B cell (primary cell): ENCODE measurements at regions not wholly inside any gene's neighbourhood (a gene's known extent, or its start where the extent isn't known, plus 50 kb on each side); places are given as distances from the start of the nearest gene placed in this dataset.

ENCODE experiments used
- ATAC-seq: fragments of 200-7000 bp; cut with Tn5 transposase; one replicate; pipeline ENCODE4 v1.10.0; 2021; ENCODE audit warnings: low read depth, mild to moderate bottlenecking, moderate number of reproducible peaks, moderate library complexity
- CTCF ChIA-PET: fragments of 350-600 bp; sonication (Branson Sonifier 250); formaldehyde crosslinking; loops from one replicate; lab custom pipeline; 2021; ENCODE audit warnings: antibody characterized with exemption, inconsistent platforms; lab: Charles Lee
- POLR2A ChIA-PET: fragments of 350-600 bp; sonication (Branson Sonifier 250); formaldehyde crosslinking; loops from one replicate; lab custom pipeline; 2021; ENCODE audit warnings: antibody characterized with exemption; lab: Charles Lee
- DNase-seq: peaks from one replicate; pipeline ENCODE4 v3.0.0; 2013
- H2AFZ ChIP-seq: 2 replicates; pipeline ENCODE4 v1.6.1; 2012; ENCODE audit warnings: mild to moderate bottlenecking, low read depth, low read length; ENCODE audit not compliant: insufficient read depth, poor library complexity, severe bottlenecking
- H3K27ac ChIP-seq, 2 donors: 1 replicate in 1 of 2; 2 replicates in 1 of 2; pipeline ENCODE4 v1.5.1; 2012 to 2013; ENCODE audit warnings: low read length in 2 of 2, mild to moderate bottlenecking in 2 of 2, moderate library complexity in 1 of 2
- H3K27me3 ChIP-seq, 4 experiments: fragments of 200-600 bp in 1 of 4; sonication (generic) in 1 of 4; replicated peaks in 1 of 4; 1 replicate in 2 of 4; 2 replicates in 2 of 4; pipeline versions ENCODE4 v1.6.1 to v1.7.0; 2013 to 2016; ENCODE audit warnings: low read length in 3 of 4, mild to moderate bottlenecking in 2 of 4, mixed read lengths in 1 of 4, moderate library complexity in 1 of 4; ENCODE audit not compliant: insufficient read depth in 4 of 4, control insufficient read depth in 3 of 4; ENCODE audit errors: control extremely low read depth in 1 of 4
- H3K36me3 ChIP-seq, 2 experiments: replicated peaks in 1 of 2; 1 replicate in 1 of 2; 2 replicates in 1 of 2; pipeline versions ENCODE4 v1.6.1 to v1.7.1; 2013; ENCODE audit warnings: low read length in 1 of 2; ENCODE audit not compliant: insufficient read depth in 2 of 2, control insufficient read depth in 1 of 2; ENCODE audit errors: control extremely low read depth in 1 of 2, extremely low read depth in 1 of 2
- H3K4me1 ChIP-seq, 2 donors: fragments of 200-600 bp in 1 of 2; sonication (generic) in 1 of 2; 1 replicate in 1 of 2; 2 replicates in 1 of 2; pipeline versions ENCODE4 v1.5.1 to v1.6.1; 2013 to 2017; ENCODE audit warnings: low read length in 2 of 2; ENCODE audit not compliant: control insufficient read depth in 2 of 2, insufficient read depth in 2 of 2
- H3K4me2 ChIP-seq: replicated peaks from 2 replicates; pipeline ENCODE3; 2012; ENCODE audit warnings: mild to moderate bottlenecking, low read depth, low read length; ENCODE audit not compliant: poor library complexity, severe bottlenecking
- H3K4me3 ChIP-seq, 5 experiments: fragments of 200-600 bp in 1 of 5; sonication (generic) in 1 of 5; 1 replicate in 3 of 5; 2 replicates in 2 of 5; pipeline versions ENCODE4 v1.5.1 to v1.7.0; 2011 to 2016; ENCODE audit warnings: low read length in 4 of 5, mild to moderate bottlenecking in 4 of 5, low read depth in 2 of 5, control low read depth in 1 of 5, moderate library complexity in 1 of 5; ENCODE audit not compliant: insufficient read depth in 1 of 5; ENCODE audit errors: control extremely low read depth in 1 of 5, extremely low read depth in 1 of 5
- H3K79me2 ChIP-seq: fragments of 200-600 bp; sonication (generic); one replicate; pipeline ENCODE4 v1.6.0; 2016; ENCODE audit warnings: low read length; ENCODE audit not compliant: control insufficient read depth, insufficient read depth
- H3K9ac ChIP-seq: fragments of 200-600 bp; sonication (generic); 2 replicates; pipeline ENCODE4 v1.6.1; 2017; ENCODE audit warnings: mild to moderate bottlenecking, low read length, moderate library complexity
- H3K9me3 ChIP-seq, 3 donors: one replicate each; pipeline versions ENCODE4 v1.6.1 to v1.7.1; 2013; ENCODE audit warnings: low read length in 2 of 3; ENCODE audit not compliant: control insufficient read depth in 2 of 3, insufficient read depth in 1 of 3; ENCODE audit errors: control extremely low read depth in 1 of 3
- H4K20me1 ChIP-seq: 2 replicates; pipeline ENCODE4 v1.6.0; 2012; ENCODE audit warnings: mild to moderate bottlenecking, low read length; ENCODE audit not compliant: insufficient read depth, control insufficient read depth, poor library complexity, severe bottlenecking
- H3K27ac Mint-ChIP-seq: one replicate; pipeline ENCODE4 v1.8.0; 2021; ENCODE audit warnings: mixed read lengths
- H3K27me3 Mint-ChIP-seq: one replicate; pipeline ENCODE4 v1.8.0; 2021; ENCODE audit warnings: mixed read lengths
- H3K4me1 Mint-ChIP-seq: one replicate; pipeline ENCODE4 v1.8.0; 2021; ENCODE audit warnings: mixed read lengths
- H3K4me3 Mint-ChIP-seq: one replicate; pipeline ENCODE4 v1.8.0; 2021; ENCODE audit warnings: mixed read lengths
- H3K9me3 Mint-ChIP-seq: one replicate; pipeline ENCODE4 v1.8.0; 2022; ENCODE audit warnings: mixed read lengths; ENCODE audit not compliant: insufficient read depth
- CTCF ChIP-seq: fragments of 200-600 bp; IDR thresholded peaks from one replicate; pipeline ENCODE4 v1.8.0; 2022; ENCODE audit warnings: antibody characterized with exemption, mild to moderate bottlenecking
- EZH2 ChIP-seq: IDR thresholded peaks from 2 replicates; pipeline ENCODE4 v1.6.1; 2012; ENCODE audit warnings: borderline replicate concordance, low read depth, mild to moderate bottlenecking, moderate library complexity, low read length; ENCODE audit not compliant: insufficient read depth, poor library complexity, severe bottlenecking
- WGBS: methylation state at CpG from one replicate; pipeline ENCODE4 v1.1.5; 2013; ENCODE audit warnings: missing lambda C conversion rate; ENCODE audit not compliant: insufficient coverage; 5-methylcytosine and 5-hydroxymethylcytosine counted together
- intact Hi-C: fragments of 100-400 bp; cut with micrococcal nuclease; formaldehyde crosslinking; loops from one replicate; pipeline ENCODE4 v1.10.0; 2022

GRCh38 chr16:62711797-62712196 is 675.6 kb upstream of the CDH8 start:
- H3K4me3 ChIP-seq: no peak overlapping the region
- no peaks in the 10 kb centered on the region for H3K79me2 ChIP-seq
- Mint-ChIP-seq H3K9me3 (peaks cover 4% of the 10 kb centered on the region), H3K27me3 (no peaks in the 10 kb centered on the region), H3K4me1 (no peaks in the 10 kb centered on the region), H3K4me3 (no peak overlapping the region), H3K27ac (no peak overlapping the region)
- no peaks in the 10 kb centered on the region for H3K36me3 ChIP-seq
- 95% methylated on average over 5 of the region's 8 CpGs for WGBS
- intact Hi-C loops: no loop called here
- no peak overlapping the region for H2AFZ ChIP-seq
- POLR2A ChIA-PET: no interaction called here
- DNase-seq (no peak), ATAC-seq (no peak)
- H3K27ac ChIP-seq: no peak overlapping the region
- H3K9ac ChIP-seq: no peak overlapping the region
- no peak overlapping the region for H3K4me2 ChIP-seq
- CTCF ChIA-PET: no interaction called here
- no peaks in the 10 kb centered on the region for H3K4me1 ChIP-seq
- H3K9me3 ChIP-seq: peaks cover 0 to 12% (median 2%) of the 10 kb centered on the region in 3 donors
- H4K20me1 ChIP-seq: no peaks in the 10 kb centered on the region
- TF ChIP-seq CTCF (no peak), EZH2 (no peak)
- no peaks in the 10 kb centered on the region for H3K27me3 ChIP-seq

GRCh38 chr16:62709794-62710193 is 673.6 kb upstream of the CDH8 start:
- ATAC-seq (no peak), DNase-seq (no peak)
- intact Hi-C loops: no loop called here
- Histone ChIP-seq H2AFZ (no peak overlapping the region), H3K27ac (no peak overlapping the region), H3K4me3 (no peak overlapping the region), H3K79me2 (no peaks in the 10 kb centered on the region), H4K20me1 (no peaks in the 10 kb centered on the region), H3K36me3 (no peaks in the 10 kb centered on the region), H3K4me1 (no peaks in the 10 kb centered on the region), H3K27me3 (no peaks in the 10 kb centered on the region), H3K9me3 (peaks cover 0 to 12% (median 0%) of the 10 kb centered on the region in 3 donors), H3K4me2 (no peak overlapping the region), H3K9ac (no peak overlapping the region)
- ChIA-PET CTCF (no interaction called here), POLR2A (no interaction called here)
- H3K9me3 Mint-ChIP-seq: peaks cover 4% of the 10 kb centered on the region
- no CpG with 5 or more reads among the region's 8 CpGs for WGBS
- H3K4me1 Mint-ChIP-seq: no peaks in the 10 kb centered on the region
- H3K27ac Mint-ChIP-seq: no peak overlapping the region
- no peaks in the 10 kb centered on the region for H3K27me3 Mint-ChIP-seq
- no peak overlapping the region for H3K4me3 Mint-ChIP-seq
- no peak for TF ChIP-seq CTCF
- no peak for TF ChIP-seq EZH2
